ENCODE measurements at regions not wholly inside any gene's neighbourhood (a gene's known extent, or its start where the extent isn't known, plus 50 kb on each side); places are given as distances from the start of the nearest gene placed in this dataset.

- H3K9me3 Mint-ChIP-seq = no peaks in the 10 kb centered on the region
- H3K4me3 Mint-ChIP-seq = no peak overlapping the region
- H3K27me3 Mint-ChIP-seq (ENCODE audit: low read depth, poor library complexity) = no peaks in the 10 kb centered on the region
- TF ChIP-seq CTCF (IDR thresholded peaks at IDR 0.05) = no peak
- no peaks in the 10 kb centered on the region for H3K36me3 Mint-ChIP-seq (ENCODE audit: low read depth)
- no peak for DNase-seq
- no peak overlapping the region for H3K27ac Mint-ChIP-seq
- peaks cover 9% of the 10 kb centered on the region for H3K4me1 Mint-ChIP-seq
Measured at GRCh38 chr6:104595311-104595820, 264.4 kb downstream of the HACE1 start.

GRCh38 chr6:104591573-104592334, 268.0 kb downstream of the HACE1 start:
- no peaks in the 10 kb centered on the region for H3K9me3 Mint-ChIP-seq
- H3K4me3 Mint-ChIP-seq = no peak overlapping the region
- no peak for TF ChIP-seq CTCF (IDR thresholded peaks at IDR 0.05)
- H3K27me3 Mint-ChIP-seq (ENCODE audit: low read depth, poor library complexity) = no peaks in the 10 kb centered on the region
- no peaks in the 10 kb centered on the region for H3K4me1 Mint-ChIP-seq
- H3K27ac Mint-ChIP-seq = no peak overlapping the region
- H3K36me3 Mint-ChIP-seq (ENCODE audit: low read depth) = no peaks in the 10 kb centered on the region
- no peak for DNase-seq

GRCh38 chr6:104589940-104590339, 269.8 kb downstream of the HACE1 start:
- no peaks in the 10 kb centered on the region for H3K27me3 Mint-ChIP-seq (ENCODE audit: low read depth, poor library complexity)
- H3K4me3 Mint-ChIP-seq = no peak overlapping the region
- DNase-seq = no peak
- no peaks in the 10 kb centered on the region for H3K9me3 Mint-ChIP-seq
- no peak overlapping the region for H3K27ac Mint-ChIP-seq
- no peak for TF ChIP-seq CTCF (IDR thresholded peaks at IDR 0.05)
- H3K36me3 Mint-ChIP-seq (ENCODE audit: low read depth) = no peaks in the 10 kb centered on the region
- no peaks in the 10 kb centered on the region for H3K4me1 Mint-ChIP-seq

- H3K4me3 Mint-ChIP-seq = no peak overlapping the region
- no peaks in the 10 kb centered on the region for H3K9me3 Mint-ChIP-seq
- TF ChIP-seq CTCF (IDR thresholded peaks at IDR 0.05) = no peak
- DNase-seq = no peak
- H3K4me1 Mint-ChIP-seq = no peaks in the 10 kb centered on the region
- H3K27ac Mint-ChIP-seq = no peak overlapping the region
- H3K36me3 Mint-ChIP-seq (ENCODE audit: low read depth) = no peaks in the 10 kb centered on the region
- no peaks in the 10 kb centered on the region for H3K27me3 Mint-ChIP-seq (ENCODE audit: low read depth, poor library complexity)
Measured at GRCh38 chr6:104585646-104586045, 274.1 kb downstream of the HACE1 start.

GRCh38 chr6:104580452-104580851, 279.3 kb downstream of the HACE1 start:
- no peak for DNase-seq
- Mint-ChIP-seq H3K27me3 (ENCODE audit: low read depth, poor library complexity) (peaks cover 4% of the 10 kb centered on the region), H3K4me3 (no peak overlapping the region), H3K9me3 (no peaks in the 10 kb centered on the region), H3K36me3 (ENCODE audit: low read depth) (no peaks in the 10 kb centered on the region), H3K4me1 (no peaks in the 10 kb centered on the region), H3K27ac (no peak overlapping the region)
- TF ChIP-seq CTCF (IDR thresholded peaks at IDR 0.05) = no peak

GRCh38 chr6:104579310-104579863, 280.3 kb downstream of the HACE1 start:
- no peak for TF ChIP-seq CTCF (IDR thresholded peaks at IDR 0.05)
- Mint-ChIP-seq H3K4me3 (no peak overlapping the region), H3K27ac (no peak overlapping the region), H3K9me3 (no peaks in the 10 kb centered on the region), H3K4me1 (no peaks in the 10 kb centered on the region), H3K36me3 (ENCODE audit: low read depth) (no peaks in the 10 kb centered on the region), H3K27me3 (ENCODE audit: low read depth, poor library complexity) (peaks cover 5% of the 10 kb centered on the region)
- no peak for DNase-seq

Measured in nephron progenitor cell (in vitro differentiated cells).